Prostate gland (tissue), 2 donors: ENCODE measurements at regions not wholly inside any gene's neighbourhood (a gene's known extent, or its start where the extent isn't known, plus 50 kb on each side); places are given as distances from the start of the nearest gene placed in this dataset.

Experiments used
- DNase-seq: peaks from one replicate; pipeline ENCODE4 v3.0.0-alpha.2; 2019; ENCODE audit warnings: low spot score
- H3K27ac ChIP-seq, 2 donors: fragments of 200-600 bp; sonication (generic); 2 replicates each; pipeline ENCODE4 v1.5.1; 2017 to 2019
- H3K27me3 ChIP-seq: fragments of 200-600 bp; sonication (generic); replicated peaks from 2 replicates; pipeline ENCODE4 v1.5.1; 2019; ENCODE audit not compliant: insufficient read depth
- H3K36me3 ChIP-seq, 2 donors: fragments of 200-600 bp; sonication (generic); 1 replicate in 1 of 2; 2 replicates in 1 of 2; pipeline versions ENCODE4 v1.5.1 to v1.8.1; 2017 to 2019
- H3K4me1 ChIP-seq: fragments of 200-600 bp; sonication (generic); replicated peaks from 2 replicates; pipeline ENCODE4 v1.5.1; 2019
- H3K4me3 ChIP-seq, 2 donors: fragments of 200-600 bp; sonication (generic); 2 replicates each; pipeline ENCODE4 v1.5.1; 2017 to 2019
- H3K9me3 ChIP-seq: fragments of 200-600 bp; sonication (generic); 2 replicates; pipeline ENCODE4 v1.5.1; 2017
- CTCF ChIP-seq, 4 experiments: fragments of 200-600 bp in 2 of 4; fragments of 450-650 bp in 2 of 4; sonication (generic) in 2 of 4; IDR thresholded peaks; 1 replicate in 3 of 4; 2 replicates in 1 of 4; pipeline ENCODE4 v1.5.1; 2016 to 2019; ENCODE audit warnings: antibody characterized with exemption in 4 of 4, mild to moderate bottlenecking in 2 of 4, moderate library complexity in 2 of 4
- POLR2A ChIP-seq: fragments of 450-650 bp; IDR thresholded peaks from one replicate; pipeline ENCODE4 v1.6.1; 2016; ENCODE audit warnings: antibody characterized with exemption, mild to moderate bottlenecking
- POLR2AphosphoS5 ChIP-seq: sonication (generic); formaldehyde crosslinking; IDR thresholded peaks from one replicate; pipeline ENCODE4 v1.6.1; 2017; ENCODE audit warnings: antibody characterized with exemption
- WGBS: methylation state at CpG from one replicate; pipeline ENCODE4 v1.1.5; 2018; 5-methylcytosine and 5-hydroxymethylcytosine counted together
- intact Hi-C: fragments of 100-400 bp; cut with DNase I; formaldehyde crosslinking; loops from one replicate; pipeline ENCODE4 v1.14.2; 2022

- no peaks in the 10 kb centered on the region for H3K4me1 ChIP-seq
- intact Hi-C loops: loop anchor here (5.0 kb wide), 1 partner anchor 108 kb away; the partner anchor contains the start of gene ELAPOR2
- H3K27ac ChIP-seq: no peak overlapping the region
- no peak overlapping the region for H3K4me3 ChIP-seq
- TF ChIP-seq CTCF (IDR thresholded peaks at IDR 0.05) (no peak), POLR2AphosphoS5 (no peak), POLR2A (no peak)
- H3K9me3 ChIP-seq: no peaks in the 10 kb centered on the region
- DNase-seq: no peak
- no peaks in the 10 kb centered on the region for H3K27me3 ChIP-seq
- WGBS: 78% methylated on average over 7 of the region's 7 CpGs
- H3K36me3 ChIP-seq: no peaks in the 10 kb centered on the region
Observed at GRCh38 chr7:86949052-86949778, 110.2 kb downstream of the ELAPOR2 start.

- no peaks in the 10 kb centered on the region for H3K36me3 ChIP-seq
- intact Hi-C loops: loop anchor here (5.0 kb wide), 1 partner anchor 109 kb away; the partner anchor contains the start of gene ELAPOR2
- no peak for DNase-seq
- H3K4me3 ChIP-seq: no peak overlapping the region
- TF ChIP-seq CTCF (IDR thresholded peaks at IDR 0.05): no peak
- TF ChIP-seq POLR2A: no peak
- no peak for TF ChIP-seq POLR2AphosphoS5
- 56% methylated on average over 1 of the region's 1 CpG for WGBS
- H3K27me3 ChIP-seq: no peaks in the 10 kb centered on the region
- no peaks in the 10 kb centered on the region for H3K4me1 ChIP-seq
- H3K9me3 ChIP-seq: no peaks in the 10 kb centered on the region
- H3K27ac ChIP-seq: no peak overlapping the region
Observed at GRCh38 chr7:86947929-86948328, 111.5 kb downstream of the ELAPOR2 start.

GRCh38 chr7:86943447-86943846 is 116.0 kb downstream of the ELAPOR2 start:
- intact Hi-C loops: no loop called here
- H3K27ac ChIP-seq: no peak overlapping the region
- no peaks in the 10 kb centered on the region for H3K36me3 ChIP-seq
- no peak overlapping the region for H3K4me3 ChIP-seq
- no peak for TF ChIP-seq POLR2AphosphoS5
- no peak for TF ChIP-seq CTCF (IDR thresholded peaks at IDR 0.05)
- TF ChIP-seq POLR2A: no peak
- H3K4me1 ChIP-seq: no peaks in the 10 kb centered on the region
- no peaks in the 10 kb centered on the region for H3K9me3 ChIP-seq
- 79% methylated on average over 1 of the region's 1 CpG for WGBS
- DNase-seq: no peak
- no peaks in the 10 kb centered on the region for H3K27me3 ChIP-seq

- Histone ChIP-seq H3K27ac (no peak overlapping the region), H3K9me3 (no peaks in the 10 kb centered on the region), H3K36me3 (no peaks in the 10 kb centered on the region), H3K27me3 (no peaks in the 10 kb centered on the region), H3K4me1 (no peaks in the 10 kb centered on the region), H3K4me3 (no peak overlapping the region)
- no peak for DNase-seq
- intact Hi-C loops: no loop called here
- TF ChIP-seq CTCF (IDR thresholded peaks at IDR 0.05): no peak
- TF ChIP-seq POLR2AphosphoS5: no peak
- no peak for TF ChIP-seq POLR2A
- 50% methylated on average over 2 of the region's 2 CpGs for WGBS
Observed at GRCh38 chr7:86942995-86943394, 116.5 kb downstream of the ELAPOR2 start.

- H3K27me3 ChIP-seq: no peaks in the 10 kb centered on the region
- no peaks in the 10 kb centered on the region for H3K36me3 ChIP-seq
- intact Hi-C loops: no loop called here
- no peaks in the 10 kb centered on the region for H3K4me1 ChIP-seq
- H3K4me3 ChIP-seq: no peak overlapping the region
- H3K27ac ChIP-seq: no peak overlapping the region
- WGBS: 52% methylated on average over 2 of the region's 2 CpGs
- TF ChIP-seq CTCF (IDR thresholded peaks at IDR 0.05) (no peak), POLR2AphosphoS5 (no peak), POLR2A (no peak)
- no peaks in the 10 kb centered on the region for H3K9me3 ChIP-seq
- no peak for DNase-seq
Observed at GRCh38 chr7:86942081-86942480, 117.4 kb downstream of the ELAPOR2 start.
